ENCODE measurements at regions not wholly inside any gene's neighbourhood (a gene's known extent, or its start where the extent isn't known, plus 50 kb on each side); places are given as distances from the start of the nearest gene placed in this dataset.

- Histone ChIP-seq H4K20me1 (ENCODE audit: control insufficient read depth, insufficient read depth, low read length, poor library complexity, severe bottlenecking) (no peaks in the 10 kb centered on the region), H3K9ac (ENCODE audit: low read length) (no peak overlapping the region), H3K27me3 (replicated peaks in 1 of 4; ENCODE audit: control extremely low read depth in 1 of 4, control insufficient read depth in 3 of 4, insufficient read depth in 4 of 4, low read length in 3 of 4) (no peaks in the 10 kb centered on the region), H3K27ac (ENCODE audit: low read length in 2 of 2) (no peak overlapping the region), H3K4me3 (ENCODE audit: control extremely low read depth in 1 of 5, extremely low read depth in 1 of 5, insufficient read depth in 1 of 5, low read depth in 2 of 5, low read length in 4 of 5) (no peak overlapping the region), H3K36me3 (replicated peaks in 1 of 2; ENCODE audit: control extremely low read depth in 1 of 2, control insufficient read depth in 1 of 2, extremely low read depth in 1 of 2, insufficient read depth in 2 of 2, low read length in 1 of 2) (no peaks in the 10 kb centered on the region), H2AFZ (ENCODE audit: insufficient read depth, low read depth, low read length, poor library complexity, severe bottlenecking) (no peak overlapping the region), H3K4me2 (replicated peaks; ENCODE audit: low read depth, low read length, poor library complexity, severe bottlenecking) (no peak overlapping the region), H3K79me2 (ENCODE audit: control insufficient read depth, insufficient read depth, low read length) (no peaks in the 10 kb centered on the region), H3K4me1 (ENCODE audit: control insufficient read depth in 2 of 2, insufficient read depth in 2 of 2, low read length in 2 of 2) (no peaks in the 10 kb centered on the region), H3K9me3 (ENCODE audit: control extremely low read depth in 1 of 3, control insufficient read depth in 2 of 3, insufficient read depth in 1 of 3, low read length in 2 of 3) (no peaks in the 10 kb centered on the region)
- 100% methylated on average over 1 of the region's 2 CpGs for WGBS (ENCODE audit: insufficient coverage)
- no peaks in the 10 kb centered on the region for H3K9me3 Mint-ChIP-seq (ENCODE audit: insufficient read depth)
- intact Hi-C loops (cut with micrococcal nuclease): no loop called here
- CTCF ChIA-PET: no interaction called here
- no peak overlapping the region for H3K27ac Mint-ChIP-seq
- H3K4me3 Mint-ChIP-seq: no peak overlapping the region
- TF ChIP-seq EZH2 (IDR thresholded peaks at IDR 0.05; ENCODE audit: borderline replicate concordance, insufficient read depth, low read depth, low read length, poor library complexity, severe bottlenecking): no peak
- DNase-seq: no peak
- POLR2A ChIA-PET: no interaction called here
- H3K27me3 Mint-ChIP-seq: no peaks in the 10 kb centered on the region
- no peaks in the 10 kb centered on the region for H3K4me1 Mint-ChIP-seq
- no peak for ATAC-seq (ENCODE audit: low read depth)
These were observed 1644.5 kb upstream of the NUDT12 start for GRCh38 chr5:105207066-105207465.

DNA sequence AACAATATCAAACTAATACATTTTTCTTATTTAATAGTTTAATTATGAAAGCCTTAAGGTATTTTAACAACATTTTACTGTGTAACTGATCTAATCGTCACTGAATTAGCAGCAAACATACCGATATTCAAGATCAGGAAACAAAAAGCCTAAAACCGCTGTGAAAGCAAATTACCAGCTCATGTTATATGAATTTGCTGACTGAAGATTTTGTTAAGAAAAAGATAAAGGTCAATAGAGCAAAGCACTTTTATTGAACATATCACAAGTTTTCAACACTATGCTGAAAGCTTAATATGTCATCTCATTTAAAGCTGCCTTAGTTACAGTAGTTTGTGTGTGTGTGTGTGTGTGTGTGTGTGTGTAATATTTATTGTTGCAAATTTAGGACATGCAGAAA, 1634.9 kb upstream of the NUDT12 start:
- H3K27ac Mint-ChIP-seq: no peak overlapping the region
- CTCF ChIA-PET: no interaction called here
- WGBS (ENCODE audit: insufficient coverage): 100% methylated on average over 2 of the region's 3 CpGs

More for the DNA sequence above, 1634.9 kb upstream of the NUDT12 start:
- intact Hi-C loops (cut with micrococcal nuclease): no loop called here
- DNase-seq (no peak), ATAC-seq (ENCODE audit: low read depth) (no peak)
- H3K9me3 Mint-ChIP-seq (ENCODE audit: insufficient read depth): no peaks in the 10 kb centered on the region
- Histone ChIP-seq H3K4me2 (replicated peaks; ENCODE audit: low read depth, low read length, poor library complexity, severe bottlenecking) (no peak overlapping the region), H3K9ac (ENCODE audit: low read length) (no peak overlapping the region), H3K4me1 (ENCODE audit: control insufficient read depth in 2 of 2, insufficient read depth in 2 of 2, low read length in 2 of 2) (no peaks in the 10 kb centered on the region), H3K9me3 (ENCODE audit: control extremely low read depth in 1 of 3, control insufficient read depth in 2 of 3, insufficient read depth in 1 of 3, low read length in 2 of 3) (no peaks in the 10 kb centered on the region), H4K20me1 (ENCODE audit: control insufficient read depth, insufficient read depth, low read length, poor library complexity, severe bottlenecking) (no peaks in the 10 kb centered on the region), H2AFZ (ENCODE audit: insufficient read depth, low read depth, low read length, poor library complexity, severe bottlenecking) (no peak overlapping the region), H3K27ac (ENCODE audit: low read length in 2 of 2) (no peak overlapping the region), H3K4me3 (ENCODE audit: control extremely low read depth in 1 of 5, extremely low read depth in 1 of 5, insufficient read depth in 1 of 5, low read depth in 2 of 5, low read length in 4 of 5) (no peak overlapping the region), H3K36me3 (replicated peaks in 1 of 2; ENCODE audit: control extremely low read depth in 1 of 2, control insufficient read depth in 1 of 2, extremely low read depth in 1 of 2, insufficient read depth in 2 of 2, low read length in 1 of 2) (no peaks in the 10 kb centered on the region), H3K79me2 (ENCODE audit: control insufficient read depth, insufficient read depth, low read length) (no peaks in the 10 kb centered on the region), H3K27me3 (replicated peaks in 1 of 4; ENCODE audit: control extremely low read depth in 1 of 4, control insufficient read depth in 3 of 4, insufficient read depth in 4 of 4, low read length in 3 of 4) (no peaks in the 10 kb centered on the region)
- no peaks in the 10 kb centered on the region for H3K27me3 Mint-ChIP-seq
- no peak overlapping the region for H3K4me3 Mint-ChIP-seq
- no peak for TF ChIP-seq CTCF (IDR thresholded peaks at IDR 0.05)
- no peak for TF ChIP-seq EZH2 (IDR thresholded peaks at IDR 0.05; ENCODE audit: borderline replicate concordance, insufficient read depth, low read depth, low read length, poor library complexity, severe bottlenecking)
- POLR2A ChIA-PET: no interaction called here
- H3K4me1 Mint-ChIP-seq: no peaks in the 10 kb centered on the region
